A549 (cell line): ENCODE measurements at regions not wholly inside any gene's neighbourhood (a gene's known extent, or its start where the extent isn't known, plus 50 kb on each side); places are given as distances from the start of the nearest gene placed in this dataset.
A peak's percentile ranks its signal among the peaks of the same experiment; 100 is the strongest.

Source experiments
- ATAC-seq, 2 experiments: fragments of 200-7000 bp in 1 of 2; fragments of >200 bp in 1 of 2; cut with Nextera tagmentation in 1 of 2; cut with Tn5 transposase in 1 of 2; 3 replicates each; pipeline versions ENCODE4 v1.8.0 to v1.9.1; 2018 to 2020; ENCODE audit warnings: mild to moderate bottlenecking in 1 of 2, moderate library complexity in 1 of 2
- CTCF ChIA-PET: fragments of 300-600 bp; sonication (Branson Sonifier 250); formaldehyde crosslinking; extraction: SDS; loops from one replicate; lab custom pipeline; 2021; ENCODE audit warnings: antibody characterized with exemption, inconsistent platforms; lab: Yijun Ruan, JAX
- POLR2A ChIA-PET: fragments of 350-600 bp; formaldehyde crosslinking; extraction: SDS; loops from one replicate; lab custom pipeline; 2021; ENCODE audit warnings: antibody characterized with exemption, inconsistent platforms; lab: Yijun Ruan, JAX
- DNase-seq, 2 experiments: peaks; one replicate each; pipeline versions ENCODE4 v3.0.0 to v3.0.0-alpha.2; 2011 to 2016; ENCODE audit warnings: low read depth in 1 of 2, low spot score in 1 of 2
- FAIRE-seq: peaks from 2 replicates; lab custom pipeline; 2011; peaks lifted over from hg19 to GRCh38; lab: Jason Lieb, UNC
- H3K27ac ChIP-seq, 2 experiments: fragments of >200 bp; sonication (Bioruptor Twin); formaldehyde crosslinking; 3 replicates each; pipeline ENCODE4 v1.5.1; 2016 to 2017
- H3K4me1 ChIP-seq: fragments of >200 bp; sonication (Bioruptor Twin); formaldehyde crosslinking; 3 replicates; pipeline ENCODE4 v1.6.1; 2016
- H3K4me2 ChIP-seq: fragments of >200 bp; sonication (Bioruptor Twin); formaldehyde crosslinking; 3 replicates; pipeline ENCODE4 v1.6.1; 2016
- H3K4me3 ChIP-seq: fragments of >200 bp; sonication (Bioruptor Twin); formaldehyde crosslinking; 3 replicates; pipeline ENCODE4 v1.5.1; 2016
- H3K9me3 ChIP-seq: fragments of >200 bp; sonication (Bioruptor Twin); formaldehyde crosslinking; 3 replicates; pipeline ENCODE4 v1.6.1; 2016
- CEBPB ChIP-seq, 2 experiments: fragments of >200 bp in 1 of 2; sonication (Bioruptor Twin) in 1 of 2; formaldehyde crosslinking in 1 of 2; IDR thresholded peaks; 2 replicates each; pipeline ENCODE4 v1.6.1; 2012 to 2016
- CHD2 ChIP-seq: fragments of 150-350 bp; IDR thresholded peaks from 2 replicates; pipeline ENCODE4 v1.6.1; 2014; ENCODE audit warnings: low read length; ENCODE audit not compliant: partially characterized antibody
- EHF ChIP-seq: fragments of 250-450 bp; sonication (Bioruptor Pico); IDR thresholded peaks from 2 replicates; pipeline ENCODE4 v1.5.0; 2020; ENCODE audit warnings: mild to moderate bottlenecking
- EP300 ChIP-seq, 2 experiments: fragments of >200 bp; sonication (Bioruptor Twin); formaldehyde crosslinking; IDR thresholded peaks; 2 replicates in 1 of 2; 3 replicates in 1 of 2; pipeline ENCODE4 v1.6.1; 2016 to 2017
- FOSL2 ChIP-seq, 2 experiments: fragments of 450-650 bp in 1 of 2; fragments of >200 bp in 1 of 2; sonication (Bioruptor Twin) in 1 of 2; formaldehyde crosslinking; IDR thresholded peaks; 2 replicates each; pipeline versions ENCODE4 v1.5.0 to v1.6.1; 2016 to 2020; ENCODE audit warnings: mild to moderate bottlenecking in 1 of 2, moderate library complexity in 1 of 2
- FOXS1 ChIP-seq: fragments of 250-450 bp; sonication (Bioruptor Pico); IDR thresholded peaks from 2 replicates; pipeline ENCODE4 v1.5.0; 2020; ENCODE audit warnings: mild to moderate bottlenecking, moderate library complexity
- GATA3 ChIP-seq: IDR thresholded peaks from 2 replicates; pipeline ENCODE4 v1.6.1; 2012; ENCODE audit warnings: borderline replicate concordance
- HDAC2 ChIP-seq: fragments of 200-600 bp; sonication (generic); IDR thresholded peaks from 2 replicates; pipeline ENCODE4 v1.6.1; 2016
- HES2 ChIP-seq: fragments of >200 bp; sonication (Bioruptor Twin); formaldehyde crosslinking; IDR thresholded peaks from 2 replicates; pipeline ENCODE4 v1.6.1; 2016
- HEYL ChIP-seq: fragments of 250-450 bp; sonication (Bioruptor Pico); IDR thresholded peaks from 2 replicates; pipeline ENCODE4 v1.8.0; 2021; ENCODE audit warnings: mild to moderate bottlenecking, moderate library complexity
- HOXB13 ChIP-seq: fragments of 250-450 bp; sonication (Bioruptor Pico); IDR thresholded peaks from 2 replicates; pipeline ENCODE4 v1.5.0; 2020; ENCODE audit warnings: low read depth, mild to moderate bottlenecking, moderate library complexity
- HOXB5 ChIP-seq: fragments of 250-450 bp; sonication (Bioruptor Pico); IDR thresholded peaks from 2 replicates; pipeline ENCODE4 v1.5.0; 2020; ENCODE audit warnings: mild to moderate bottlenecking, moderate library complexity
- JUN ChIP-seq, 2 experiments: fragments of >200 bp; sonication (Bioruptor Twin); formaldehyde crosslinking; IDR thresholded peaks; 2 replicates in 1 of 2; 3 replicates in 1 of 2; pipeline ENCODE4 v1.6.1; 2016 to 2017
- JUNB ChIP-seq: fragments of >200 bp; sonication (Bioruptor Twin); formaldehyde crosslinking; IDR thresholded peaks from 2 replicates; pipeline ENCODE4 v1.6.1; 2016
- KDM5A ChIP-seq: fragments of 200-600 bp; sonication (generic); IDR thresholded peaks from 2 replicates; pipeline ENCODE4 v1.6.1; 2016; ENCODE audit warnings: antibody characterized with exemption, mild to moderate bottlenecking
- MAX ChIP-seq: IDR thresholded peaks from 2 replicates; pipeline ENCODE4 v1.6.1; 2012
- MYC ChIP-seq: IDR thresholded peaks from 2 replicates; pipeline ENCODE4 v1.6.1; 2012; ENCODE audit warnings: mild to moderate bottlenecking, inconsistent platforms, low read length, improper control_type of control experiment, borderline replicate concordance
- NFE2L2 ChIP-seq: fragments of 150-350 bp; conservative IDR thresholded peaks from 2 replicates; pipeline ENCODE4 v1.6.1; 2014; ENCODE audit warnings: low read length
- PHF8 ChIP-seq: fragments of 200-600 bp; sonication (generic); IDR thresholded peaks from 2 replicates; pipeline ENCODE4 v1.6.1; 2016; ENCODE audit warnings: low read depth, mild to moderate bottlenecking, antibody characterized with exemption, moderate library complexity, borderline replicate concordance
- REST ChIP-seq: fragments of 200-600 bp; sonication (generic); IDR thresholded peaks from 2 replicates; pipeline ENCODE4 v1.6.1; 2016; ENCODE audit warnings: antibody characterized with exemption, mild to moderate bottlenecking, moderate library complexity
- RNF2 ChIP-seq: fragments of 200-600 bp; sonication (generic); IDR thresholded peaks from 2 replicates; pipeline ENCODE4 v1.6.1; 2016; ENCODE audit warnings: low read depth, mild to moderate bottlenecking, antibody characterized with exemption, moderate library complexity, borderline replicate concordance
- ZFP36 ChIP-seq: fragments of 450-650 bp; IDR thresholded peaks from 2 replicates; pipeline ENCODE4 v1.6.1; 2014; ENCODE audit warnings: borderline replicate concordance; ENCODE audit not compliant: partially characterized antibody
- WGBS: methylation state at CpG from one replicate; pipeline ENCODE4 v1.1.6; 2017; ENCODE audit errors: missing lambda C conversion rate; 5-methylcytosine and 5-hydroxymethylcytosine counted together

- no peak for DNase-seq
- Histone ChIP-seq H3K4me3 (no peak overlapping the region), H3K4me1 (no peaks in the 10 kb centered on the region), H3K9me3 (no peaks in the 10 kb centered on the region), H3K27ac (no peak overlapping the region), H3K4me2 (no peak overlapping the region)
- no peak for ATAC-seq
- ChIA-PET POLR2A (no interaction called here), CTCF (interaction anchor here (0.9 kb wide), 1 partner anchor 533 kb away, joined by 3 read pairs; no protein-coding TSS in a partner anchor)
- FAIRE-seq = no peak
- TF ChIP-seq GATA3 = no peak
- no peak for TF ChIP-seq NFE2L2
- TF ChIP-seq HEYL (CRISPR knock-in tag) = no peak
- TF ChIP-seq PHF8 = no peak
- TF ChIP-seq HDAC2 = no peak
- TF ChIP-seq FOXS1 (CRISPR knock-in tag) = no peak
- TF ChIP-seq RNF2 = no peak
- no peak for TF ChIP-seq ZFP36
- TF ChIP-seq REST = no peak
- no peak for TF ChIP-seq KDM5A
Observed at GRCh38 chr14:26709019-26709418, 111.2 kb upstream of the NOVA1 start.

GRCh38 chr14:26719514-26719913 is 121.7 kb upstream of the NOVA1 start:
- no peak overlapping the region for H3K4me3 ChIP-seq
- peak overlapping the region in 1 of 2 experiments; percentile 49; a peak in 2 of 6 replicates for H3K27ac ChIP-seq
- 65% methylated on average over 3 of the region's 3 CpGs for WGBS
- no peaks in the 10 kb centered on the region for H3K9me3 ChIP-seq
- peaks cover 12% of the 10 kb centered on the region; the same call in 2 of the 3 replicates for H3K4me1 ChIP-seq
- TF ChIP-seq EHF (CRISPR knock-in tag) (no peak), HOXB5 (CRISPR knock-in tag) (no peak), RNF2 (no peak), CEBPB (IDR thresholded peaks at IDR 0.05) (peak; percentile 55 to 67; a peak in 3 of 4 replicates), HOXB13 (CRISPR knock-in tag) (no peak), FOSL2 (IDR thresholded peaks at IDR 0.05) (no peak), FOSL2 (CRISPR knock-in tag; IDR thresholded peaks at IDR 0.05) (peak; percentile 84), MYC (no peak), JUN (IDR thresholded peaks at IDR 0.05) (no peak), CHD2 (no peak), PHF8 (no peak), MAX (no peak), EP300 (IDR thresholded peaks at IDR 0.05) (peak in 1 of 2 experiments; percentile 44; a peak in 1 of 5 replicates), JUNB (peak; percentile 54; the same call in 1 of the 2 replicates), HES2 (0 out of 2 replicates have a peak, but pooled peaks have one; percentile 21), REST (no peak)
- H3K4me2 ChIP-seq = peak overlapping the region; percentile 49
- ChIA-PET POLR2A (no interaction called here), CTCF (no interaction called here)
- FAIRE-seq = peak; percentile 28
- peak in 1 of 2 experiments; percentile 73 for DNase-seq
- peak; percentile 82 to 92 for ATAC-seq
